GM12873 (cell line): ENCODE measurements at regions not wholly inside any gene's neighbourhood (a gene's known extent, or its start where the extent isn't known, plus 50 kb on each side); places are given as distances from the start of the nearest gene placed in this dataset.

ENCODE experiments used
- CTCF ChIP-seq: IDR thresholded peaks from 2 replicates; pipeline ENCODE4 v1.5.1; 2012; ENCODE audit warnings: low read depth, mild to moderate bottlenecking, moderate library complexity, low read length, control low read depth; ENCODE audit not compliant: insufficient read depth; ENCODE audit errors: missing control alignments

- TF ChIP-seq CTCF = no peak
These were observed 65.2 kb downstream of the DMRT2 start for GRCh38 chr9:1115370-1115769.

- no peak for TF ChIP-seq CTCF
These were observed 67.3 kb downstream of the DMRT2 start for GRCh38 chr9:1117439-1117838.

- no peak for TF ChIP-seq CTCF
These were observed 70.5 kb downstream of the DMRT2 start for GRCh38 chr9:1120500-1121165.

- TF ChIP-seq CTCF = no peak
These were observed 75.6 kb downstream of the DMRT2 start for GRCh38 chr9:1125741-1126140.

- no peak for TF ChIP-seq CTCF
These were observed 77.9 kb downstream of the DMRT2 start for GRCh38 chr9:1128046-1128445.

- no peak for TF ChIP-seq CTCF
These were observed 79.2 kb downstream of the DMRT2 start for GRCh38 chr9:1129382-1129781.

- no peak for TF ChIP-seq CTCF
These were observed 89.9 kb downstream of the DMRT2 start for GRCh38 chr9:1140057-1140456.
